ENCODE measurements at regions not wholly inside any gene's neighbourhood (a gene's known extent, or its start where the extent isn't known, plus 50 kb on each side); places are given as distances from the start of the nearest gene placed in this dataset.
A peak's percentile ranks its signal among the peaks of the same experiment; 100 is the strongest.

DNA sequence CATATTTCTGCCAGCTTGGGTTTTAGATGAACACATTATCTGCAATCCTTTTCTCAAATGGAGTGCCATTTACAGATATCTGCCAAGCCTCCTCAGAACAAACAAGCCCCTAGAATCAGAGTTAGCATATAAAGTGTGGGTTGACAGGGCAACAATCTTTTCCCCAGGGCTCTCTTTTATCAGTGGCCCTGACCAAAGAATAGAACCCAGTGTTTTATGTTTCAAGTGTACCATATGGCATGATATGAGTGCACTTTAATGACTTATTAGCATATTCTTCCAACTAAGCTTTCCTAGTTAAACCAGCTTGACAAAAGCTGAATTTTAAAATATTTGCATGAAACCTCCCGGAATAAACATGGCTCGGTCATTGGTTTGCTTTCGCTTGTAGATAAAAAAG is 57.3 kb downstream of the EVX1 start:
- FAIRE-seq, result no peak

DNA sequence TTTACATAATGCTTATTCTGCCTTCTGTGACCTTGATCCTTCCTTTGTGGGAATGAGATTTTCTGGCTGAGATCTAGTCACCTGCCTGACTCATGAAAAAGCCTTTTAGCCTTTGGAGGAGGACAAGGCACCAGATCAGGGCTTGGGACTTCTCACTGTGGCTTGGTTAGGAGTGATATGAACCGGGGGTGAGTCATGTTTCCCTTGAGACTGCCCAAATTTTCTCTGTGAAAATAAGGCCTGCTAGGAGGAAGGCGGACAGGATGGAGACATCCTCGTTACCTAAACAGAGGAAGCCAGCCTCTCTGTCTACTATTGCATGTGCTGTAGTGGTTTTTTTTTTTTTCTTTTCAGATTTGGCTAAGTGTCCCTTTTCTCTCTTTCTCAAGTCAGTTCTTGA is 57.8 kb downstream of the EVX1 start:
- no peak for FAIRE-seq

DNA sequence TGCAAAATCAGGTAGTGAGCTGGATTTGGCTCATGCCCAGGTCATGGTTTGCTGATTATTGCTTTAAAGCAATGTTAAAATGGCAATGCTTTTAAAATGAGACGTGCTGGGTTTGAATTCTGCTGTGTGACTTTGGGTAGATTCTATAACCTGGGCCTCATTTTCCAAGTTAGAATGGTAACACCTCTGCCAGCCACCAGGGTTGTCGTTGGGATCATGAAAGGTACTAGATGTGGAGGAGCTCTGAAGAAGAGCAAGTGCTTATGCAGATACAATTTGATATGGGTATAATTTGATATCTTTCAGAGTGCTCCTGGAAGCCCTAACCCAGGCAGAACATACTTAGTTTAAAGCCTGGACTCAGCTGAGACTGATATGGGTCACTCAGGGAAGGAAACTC is 60.0 kb downstream of the EVX1 start:
- FAIRE-seq, result no peak

DNA sequence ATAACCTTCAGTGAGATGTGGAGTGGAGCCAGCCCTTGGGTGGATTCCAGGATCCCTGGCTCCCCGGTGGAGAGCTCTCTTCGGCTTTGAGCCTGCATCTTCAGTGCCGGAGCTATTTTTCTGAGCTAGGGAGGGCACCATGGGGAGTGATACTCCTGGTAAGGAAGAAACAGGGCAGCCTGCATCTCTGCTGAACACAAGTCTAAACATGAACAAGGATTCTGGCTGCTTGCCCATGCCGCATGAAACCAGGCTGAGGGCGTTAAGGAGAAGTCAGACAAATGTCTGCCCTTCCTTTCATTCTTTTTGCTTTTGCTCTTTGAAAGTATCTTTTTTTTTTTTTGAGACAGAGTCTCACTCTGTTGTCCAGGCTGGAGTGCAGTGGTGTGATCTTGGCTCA is 60.4 kb downstream of the EVX1 start:
- no peak for FAIRE-seq

DNA sequence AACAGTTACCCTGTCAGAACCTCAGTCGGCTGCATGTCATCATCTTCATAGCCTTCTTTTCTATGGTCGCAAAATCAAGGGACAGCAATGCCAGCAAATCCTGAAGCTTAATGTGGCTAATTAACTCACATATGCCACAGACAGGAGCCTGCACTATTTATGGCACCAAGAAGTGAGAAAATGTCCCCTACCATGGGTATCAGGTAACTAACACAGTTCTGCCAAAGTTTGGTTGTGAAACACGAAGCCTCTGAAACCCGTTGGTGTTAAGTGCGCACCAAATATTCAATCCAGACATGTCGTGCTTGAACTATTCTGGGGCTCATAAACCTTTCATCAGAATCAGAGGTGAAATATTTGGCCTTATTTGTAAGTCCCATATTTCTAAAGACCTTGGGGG is 63.3 kb downstream of the EVX1 start:
- FAIRE-seq, result no peak

DNA sequence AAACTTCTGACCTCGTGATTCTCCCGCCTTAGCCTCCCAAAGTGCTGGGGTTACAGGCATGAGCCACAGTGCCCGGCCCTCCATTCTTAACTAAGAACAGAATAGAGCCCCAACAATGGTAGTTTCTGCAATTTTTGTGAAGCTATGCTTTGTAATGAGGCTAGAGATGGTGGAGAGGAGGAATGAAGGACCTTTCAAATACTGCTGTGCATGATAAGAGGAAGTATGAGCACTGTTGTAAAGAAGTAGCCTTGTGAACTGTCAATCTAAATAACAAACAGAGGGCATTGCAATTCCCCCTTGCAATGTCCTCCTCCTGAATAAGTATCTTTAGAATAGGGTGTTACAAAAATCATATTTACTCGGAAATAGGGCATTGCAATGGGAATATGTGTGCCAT is 70.2 kb downstream of the EVX1 start:
- no peak for FAIRE-seq

DNA sequence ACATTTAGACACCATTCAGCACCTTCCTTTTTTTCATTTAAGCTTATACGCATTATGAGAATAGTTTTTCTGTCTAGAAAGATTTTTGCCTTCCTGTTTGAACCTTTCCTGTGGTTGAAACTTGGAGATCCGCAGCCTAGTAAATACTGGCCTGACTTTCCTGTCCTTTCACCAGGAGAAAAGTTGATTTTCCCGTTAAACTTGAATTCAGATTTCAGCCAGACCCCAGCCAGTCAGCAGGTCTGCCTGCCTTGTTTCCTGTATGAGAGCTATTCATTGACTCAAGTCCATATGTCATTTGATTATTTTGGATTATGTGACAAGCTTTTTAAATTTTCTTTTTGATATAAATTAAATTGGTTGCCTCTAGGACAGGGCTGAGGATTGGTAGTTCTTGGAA is 71.5 kb downstream of the EVX1 start:
- no peak for FAIRE-seq

DNA sequence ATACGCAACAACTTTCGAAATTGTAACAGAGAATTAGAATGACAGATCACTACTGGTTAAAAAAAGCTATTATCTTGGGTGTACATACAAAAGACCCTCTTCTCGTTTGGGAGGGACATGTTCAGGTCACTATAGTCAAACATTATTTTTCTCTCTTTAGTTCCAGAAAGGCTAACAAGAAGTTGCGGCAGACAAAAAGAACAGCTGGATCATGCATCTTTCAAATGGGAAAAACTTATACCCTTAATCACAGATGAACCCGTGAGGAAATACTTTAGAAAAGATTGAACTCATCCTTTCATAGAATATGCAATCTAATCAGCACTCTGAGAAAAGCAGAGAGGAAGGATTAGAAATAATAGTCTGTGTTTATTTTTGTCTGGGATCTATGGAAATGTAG is 72.5 kb downstream of the EVX1 start:
- FAIRE-seq, result no peak

DNA sequence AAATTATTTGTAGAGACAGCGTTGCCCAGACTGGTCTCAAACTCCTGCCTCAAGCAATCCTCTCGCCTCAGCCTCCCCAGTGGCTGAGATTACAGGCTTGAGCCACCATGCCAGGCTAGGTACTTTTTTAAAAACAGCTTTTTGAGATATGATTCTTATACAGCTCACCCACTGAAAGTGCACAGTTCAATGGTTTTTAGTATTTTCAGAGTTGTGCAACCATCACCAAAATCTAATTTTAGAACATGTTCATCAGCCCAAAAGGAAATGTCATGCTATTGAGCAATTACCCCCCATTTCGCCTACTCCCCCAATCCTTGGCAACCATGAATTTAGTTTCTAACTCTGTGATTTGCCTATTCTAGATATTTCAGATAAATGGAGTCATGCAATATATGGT is 73.7 kb downstream of the EVX1 start:
- no peak for FAIRE-seq

DNA sequence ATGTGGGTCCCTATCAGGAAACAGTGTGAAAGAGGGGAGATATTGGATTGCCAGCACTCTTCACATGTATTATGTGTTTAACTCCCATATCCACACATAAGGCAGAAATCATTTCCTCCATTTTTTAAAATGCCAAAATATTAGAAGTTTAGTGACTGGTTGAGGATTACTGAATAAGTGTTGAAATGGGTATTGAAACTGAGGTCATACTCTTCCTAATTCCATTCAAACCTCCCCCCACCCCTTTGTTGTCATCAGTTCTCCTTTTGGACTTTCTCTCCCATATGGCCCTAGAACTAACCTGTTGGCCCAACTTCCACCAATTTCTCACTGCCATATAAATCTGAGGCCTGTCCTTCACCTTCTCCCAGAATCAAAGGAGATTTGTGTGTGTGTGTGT is 81.6 kb downstream of the EVX1 start:
- FAIRE-seq, result no peak

DNA sequence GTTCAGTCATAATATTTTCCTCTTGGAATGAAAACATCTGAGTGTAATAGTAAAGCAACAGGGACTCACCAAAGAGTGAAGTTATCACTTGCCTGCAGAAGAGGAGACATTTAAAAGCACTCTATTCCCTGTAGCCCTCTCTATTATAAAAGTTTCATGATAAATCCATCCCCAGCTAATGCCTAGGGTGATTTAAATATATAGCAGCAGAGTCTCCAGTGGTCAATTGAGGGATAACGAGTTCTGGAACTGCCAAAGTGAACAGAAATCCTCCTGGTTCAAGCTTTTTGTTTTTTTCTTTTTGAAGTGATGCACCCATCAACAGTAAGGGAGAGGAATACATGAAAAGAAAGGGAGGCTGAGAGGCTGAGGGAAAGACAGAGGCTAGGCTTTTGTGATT is 87.3 kb downstream of the EVX1 start:
- no peak for FAIRE-seq

DNA sequence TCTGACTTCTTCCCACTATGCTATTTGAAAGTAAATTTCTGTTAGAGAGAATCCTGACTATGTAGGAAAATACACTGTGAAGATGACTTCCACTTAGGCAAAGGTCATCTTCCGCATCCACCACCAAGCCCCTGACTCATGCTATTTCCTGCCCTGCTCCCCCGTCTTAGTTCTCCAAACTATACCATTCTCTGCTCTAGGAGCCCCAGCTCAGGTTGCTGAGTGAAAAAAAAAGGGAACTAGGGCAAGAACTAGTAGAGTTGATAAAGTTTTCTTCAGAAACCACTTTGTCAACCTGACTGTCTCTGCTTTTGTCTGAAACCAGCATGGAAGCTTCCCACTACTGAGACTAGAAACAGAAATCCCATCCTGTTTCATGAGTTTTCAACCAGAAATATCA is 96.9 kb downstream of the EVX1 start:
- no peak for FAIRE-seq

DNA sequence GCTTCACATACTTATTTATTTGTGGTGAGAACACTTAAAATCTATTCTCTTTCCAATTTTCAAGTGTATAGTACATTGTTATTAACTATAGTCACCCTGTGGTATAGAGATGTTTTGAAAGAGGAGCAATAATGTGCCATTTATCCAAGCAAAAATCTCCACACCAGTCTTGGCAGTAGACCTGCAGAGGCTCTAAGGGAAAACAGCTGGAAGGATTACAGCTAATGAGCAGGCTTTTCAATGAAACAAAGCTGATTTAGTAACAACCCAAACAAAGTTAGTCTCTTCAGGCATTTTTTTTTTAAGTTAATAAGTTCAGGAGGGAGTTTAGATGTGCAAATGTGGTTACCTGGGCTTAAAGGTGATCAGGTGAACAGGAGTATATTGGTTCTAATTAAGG is 101.9 kb downstream of the EVX1 start:
- no peak for FAIRE-seq

DNA sequence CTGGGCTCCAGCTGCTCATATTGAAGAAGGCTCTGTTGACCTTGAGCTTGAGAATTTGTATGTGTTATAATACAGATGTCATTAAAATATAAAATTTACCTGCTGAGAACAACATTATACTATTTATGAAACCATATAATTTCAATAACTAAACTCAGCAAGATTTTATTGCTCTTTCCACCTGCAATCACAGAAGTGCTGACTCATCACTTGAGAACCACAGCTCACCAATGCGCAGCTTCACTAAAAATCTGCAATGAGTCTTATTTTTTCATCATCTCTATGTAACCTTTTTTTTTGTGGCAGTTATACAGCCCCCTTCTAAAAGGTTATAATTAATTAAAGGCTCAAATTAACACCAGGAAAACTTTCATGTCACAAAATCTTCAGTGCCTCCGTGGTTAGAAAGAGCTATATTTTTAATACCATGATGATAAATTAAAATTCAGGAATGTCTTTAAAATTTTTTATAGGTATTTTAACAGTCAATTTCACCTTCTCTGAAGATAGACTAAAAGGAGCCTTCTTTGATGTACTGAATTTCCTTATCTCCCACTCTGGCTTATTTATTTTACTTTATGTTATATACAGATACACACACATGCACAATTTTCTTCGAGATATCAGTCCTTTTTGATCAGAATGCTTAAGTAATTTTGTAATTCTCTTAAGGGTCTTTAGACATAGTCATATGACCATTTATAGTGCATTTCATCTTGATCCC is 102.7 kb downstream of the EVX1 start:
- peak; percentile 27 for FAIRE-seq

DNA sequence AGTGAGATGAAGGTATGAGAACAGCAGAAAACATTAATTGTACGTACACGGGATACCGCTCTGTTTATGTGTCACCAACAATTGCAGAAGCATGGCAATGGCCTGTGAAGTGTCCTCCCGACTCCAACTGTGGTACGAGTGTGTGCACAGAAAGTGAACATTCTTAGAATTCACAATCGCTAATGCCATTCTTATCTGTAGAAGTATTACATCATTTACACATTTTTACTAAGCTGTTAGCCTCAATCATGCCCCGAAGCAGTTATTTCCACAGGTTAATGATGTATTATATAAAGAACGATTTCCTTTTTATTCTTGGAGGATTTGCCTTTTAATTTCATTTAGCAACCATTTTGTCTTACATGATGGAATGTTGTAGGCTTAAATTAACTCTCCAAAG is 103.4 kb downstream of the EVX1 start:
- no peak for FAIRE-seq

DNA sequence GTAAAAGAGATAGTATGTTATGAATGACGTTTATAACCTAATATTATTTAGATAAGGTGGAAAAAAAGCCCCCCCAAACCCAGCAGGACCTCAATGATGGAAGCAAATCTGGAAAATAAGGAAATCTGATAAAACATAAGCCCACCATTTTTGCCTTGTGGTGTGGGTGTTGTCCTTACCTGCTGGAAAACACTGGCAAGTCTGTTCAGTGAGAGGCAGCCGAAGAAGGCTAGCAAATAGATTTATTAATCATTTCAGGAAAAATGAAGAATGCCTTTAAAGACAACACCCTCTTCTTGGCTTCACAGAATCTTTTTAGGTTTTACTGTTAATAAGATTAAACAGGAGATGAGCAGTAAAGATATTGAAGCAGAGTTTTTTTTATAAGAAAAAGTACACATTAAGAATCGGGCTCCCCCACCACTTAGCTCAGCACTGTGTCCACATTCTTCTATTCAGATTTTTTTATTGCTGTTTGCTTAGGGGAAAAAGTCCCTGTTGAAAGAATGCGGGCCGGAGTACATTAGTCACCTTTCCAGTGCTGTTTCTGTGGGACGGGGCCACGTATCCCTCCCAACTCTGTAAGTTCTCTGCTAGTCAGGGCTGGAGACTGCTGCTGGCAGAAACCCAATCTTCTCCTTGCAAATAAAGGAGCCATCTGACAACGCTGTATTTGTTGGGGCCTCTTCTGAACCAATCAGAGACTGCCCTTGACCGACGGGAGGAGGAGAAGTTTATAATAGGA is 104.1 kb downstream of the EVX1 start:
- no peak for FAIRE-seq

DNA sequence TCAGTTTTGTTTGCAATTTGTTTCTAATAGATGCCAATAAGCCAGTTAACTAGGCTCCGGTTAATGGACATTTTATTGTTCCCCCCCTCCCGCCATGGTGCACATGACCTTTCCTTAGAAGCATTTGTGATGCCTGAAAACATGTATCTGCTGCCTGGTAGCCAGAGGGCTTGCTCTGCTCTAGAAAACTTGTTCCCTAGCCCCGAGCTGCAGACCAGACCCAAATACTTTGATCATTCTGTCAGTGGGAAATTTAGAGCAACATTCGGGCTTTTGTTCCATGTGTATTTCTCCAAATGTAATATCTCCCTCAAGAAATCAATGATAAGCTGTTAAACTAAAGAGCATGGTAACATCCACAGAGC is 104.7 kb downstream of the EVX1 start:
- FAIRE-seq, result no peak

DNA sequence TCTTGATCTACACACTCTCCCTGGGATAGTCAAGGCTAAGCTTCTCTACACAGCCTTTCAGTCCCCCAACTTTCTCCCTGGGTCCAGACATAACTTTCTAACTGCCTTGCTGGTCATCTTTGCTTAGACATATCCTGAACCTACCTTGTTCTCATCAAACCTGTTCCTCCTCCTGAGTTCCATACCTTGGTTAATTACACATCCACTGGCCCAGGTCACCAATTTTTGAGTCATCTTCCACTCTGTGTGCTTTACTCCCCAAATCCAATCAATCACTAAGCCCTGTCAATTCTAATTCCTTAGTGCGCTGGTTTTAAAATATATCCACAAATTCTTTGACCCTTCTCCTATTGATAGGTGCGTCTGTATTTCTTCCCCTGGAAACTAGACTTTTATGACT is 107.0 kb downstream of the EVX1 start:
- no peak for FAIRE-seq

DNA sequence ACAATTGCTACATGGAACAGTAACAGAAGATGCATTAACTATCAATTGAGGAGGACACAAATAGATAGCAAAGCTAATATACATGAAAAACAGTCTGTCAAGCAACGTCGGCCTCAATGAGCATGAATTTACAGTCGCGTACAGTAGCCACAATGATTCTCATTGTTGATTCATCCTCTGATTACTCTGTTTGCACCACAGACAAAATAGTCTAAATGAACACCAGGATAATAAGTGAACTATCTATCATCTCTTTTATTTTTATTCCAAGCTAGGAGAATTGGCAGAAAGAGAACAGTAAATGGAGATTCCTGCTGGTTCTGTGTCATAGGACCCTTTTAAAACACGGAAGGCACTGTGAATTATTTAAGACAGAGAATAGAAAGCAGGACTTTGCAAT is 108.5 kb downstream of the EVX1 start:
- no peak for FAIRE-seq

DNA sequence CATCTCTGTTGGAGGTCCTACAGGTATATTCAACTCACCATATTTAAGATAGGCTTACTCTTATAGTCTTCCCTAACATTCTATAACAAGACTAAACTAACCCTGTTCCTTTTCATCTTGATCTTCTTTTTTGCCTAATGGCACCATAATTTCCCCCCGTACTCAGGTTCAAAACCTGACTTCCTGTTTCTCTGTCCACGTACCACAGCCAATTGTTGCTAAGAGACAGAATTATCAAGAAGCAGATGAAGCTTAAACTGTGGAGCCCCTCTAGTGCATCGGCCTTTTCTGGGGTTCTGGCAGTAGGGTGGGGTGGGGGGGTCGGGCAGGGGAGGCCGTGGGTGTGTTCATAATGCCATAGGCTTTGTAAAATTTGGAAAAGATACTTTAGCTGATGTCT is 109.2 kb downstream of the EVX1 start:
- no peak for FAIRE-seq

DNA sequence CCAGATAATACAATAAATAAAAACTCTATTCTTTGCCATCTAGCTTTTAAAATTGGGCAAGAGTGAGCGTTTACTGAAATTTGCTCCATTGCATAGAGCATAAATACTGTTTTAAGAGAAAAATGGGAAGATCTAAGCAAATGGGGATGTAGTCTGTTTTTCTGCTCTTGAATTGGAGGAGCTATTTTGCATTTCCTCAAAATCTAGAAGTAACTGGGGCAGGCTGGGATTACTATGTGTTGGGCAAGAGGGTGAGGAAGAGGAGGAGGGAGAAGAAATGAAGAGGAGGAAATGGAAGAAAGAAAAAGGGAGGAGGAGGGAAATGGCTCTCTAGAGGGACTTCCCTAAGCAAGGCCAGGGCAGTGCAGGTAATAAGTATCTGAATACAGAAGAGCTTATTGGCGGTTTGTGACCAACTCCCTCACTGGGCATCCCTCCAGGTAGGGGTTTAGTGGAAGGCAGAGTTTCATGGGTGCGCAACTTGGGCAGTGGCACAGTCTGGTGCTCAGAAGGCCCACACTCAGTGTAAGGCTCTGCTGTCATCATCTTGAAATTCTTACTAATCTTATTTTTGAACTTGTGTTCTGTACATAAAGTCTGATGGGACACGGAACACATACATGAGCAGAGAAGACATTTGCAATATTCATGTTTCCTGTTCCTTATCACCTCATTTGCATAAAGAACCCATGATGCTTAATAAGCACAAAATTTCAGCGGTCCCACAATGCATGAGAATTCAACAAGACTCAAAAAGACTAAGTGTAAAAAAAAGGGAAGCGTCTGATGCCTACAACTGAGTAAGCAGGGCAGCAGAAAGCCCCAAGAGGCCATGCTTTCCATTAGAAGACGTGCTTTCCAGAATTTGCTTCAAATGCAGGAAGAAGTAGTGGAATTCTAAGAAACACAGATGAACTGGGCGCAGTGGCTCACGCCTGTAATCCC is 116.9 kb downstream of the EVX1 start:
- no peak for FAIRE-seq

DNA sequence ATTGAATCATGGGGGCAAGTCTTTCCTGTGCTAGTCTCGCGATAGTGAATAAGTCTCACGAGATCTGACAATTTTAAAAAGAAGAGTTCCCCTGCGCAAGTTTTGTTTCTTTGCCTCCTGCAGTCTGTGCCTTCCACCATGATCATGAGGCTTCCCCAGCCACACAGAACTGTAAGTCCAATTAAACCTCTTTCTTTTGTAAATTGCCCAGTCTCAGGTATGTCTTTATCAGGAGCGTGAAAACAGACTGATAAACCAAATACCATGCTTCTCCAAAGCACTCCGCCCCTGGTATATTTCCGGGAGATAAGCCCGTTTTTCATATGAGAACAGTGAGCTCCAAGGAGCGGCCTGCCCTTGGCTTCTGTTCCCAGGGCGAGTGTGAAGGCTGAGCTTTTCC is 118.9 kb downstream of the EVX1 start:
- FAIRE-seq, result no peak

DNA sequence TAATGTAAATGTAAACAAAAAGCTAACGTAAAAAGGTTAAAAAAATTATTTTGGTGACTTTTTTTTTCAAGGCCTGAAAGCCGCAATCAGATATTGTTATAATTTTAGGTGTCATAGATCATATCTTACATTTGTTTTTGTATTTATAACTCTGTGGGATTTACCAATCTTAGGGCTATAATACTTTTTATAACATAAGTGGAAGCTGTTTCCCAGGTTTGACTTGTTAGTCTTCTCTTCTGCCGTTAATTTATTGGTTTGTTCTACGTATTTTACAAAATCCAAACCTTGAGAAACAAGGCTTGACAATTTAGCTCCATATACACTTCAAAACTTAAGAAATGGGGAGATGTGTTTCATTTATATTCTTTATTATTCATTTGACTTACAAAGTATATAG is 119.4 kb downstream of the EVX1 start:
- no peak for FAIRE-seq

DNA sequence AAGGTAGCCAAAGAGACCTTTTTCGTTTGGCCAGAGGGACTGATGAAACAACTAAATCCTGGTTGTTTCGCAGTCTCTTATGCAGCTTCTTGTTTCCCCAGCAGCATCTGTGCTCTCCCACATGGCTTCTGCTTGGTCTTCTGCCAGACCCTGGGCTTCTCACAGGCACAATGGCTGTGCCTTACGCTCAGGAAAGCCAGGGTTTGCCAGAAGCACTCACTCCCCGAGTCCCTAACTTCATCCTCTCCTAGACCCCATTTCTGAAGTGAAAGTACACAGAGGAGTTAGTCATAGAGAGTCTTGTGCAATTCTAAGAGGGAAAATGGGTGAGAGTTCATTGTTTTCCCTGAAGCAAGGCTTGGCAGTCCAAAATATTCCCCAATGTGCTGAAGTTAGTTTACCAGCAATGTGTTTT is 121.7 kb downstream of the EVX1 start:
- no peak for FAIRE-seq

Measured in islet of Langerhans (tissue), 1 donor.